Activated CD4-positive, alpha-beta T cell treated with anti-CD3 and anti-CD28 coated beads, Interleukin-2, amount 50 U/mL, for 1 hour (primary cell): ENCODE measurements at regions not wholly inside any gene's neighbourhood (a gene's known extent, or its start where the extent isn't known, plus 50 kb on each side); places are given as distances from the start of the nearest gene placed in this dataset.
"Not testable (repeated sequence)": the region's sequence is repeated elsewhere in the genome, so short reads cannot be mapped to it uniquely, and the experiment has no call there.

ENCODE experiments used
- DNase-seq: peaks from one replicate; pipeline ENCODE4 v3.0.0-alpha.2; 2020

DNA sequence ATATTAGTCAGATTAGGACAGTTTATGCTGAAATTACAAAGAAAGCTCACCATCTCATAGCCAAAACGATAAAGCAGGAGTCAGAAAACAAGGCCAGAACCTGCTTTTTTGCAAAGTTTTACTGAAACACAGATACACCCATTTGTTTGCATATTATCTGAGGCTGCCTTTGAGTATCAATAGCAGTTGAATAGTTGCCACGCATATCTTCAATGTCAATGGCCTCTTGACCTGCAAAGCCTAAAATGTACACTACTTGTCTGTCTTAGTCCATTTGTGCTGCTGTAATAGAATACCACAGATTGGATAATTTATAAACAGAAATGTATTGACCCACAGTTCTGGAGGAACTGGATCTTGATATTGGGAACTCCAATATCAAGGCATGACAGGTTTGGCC, 94.1 kb upstream of the NT5E start:
- no peak for DNase-seq

- peak; percentile 34 for DNase-seq
Observed at GRCh38 chr6:85354761-85355618, 94.9 kb upstream of the NT5E start.

- DNase-seq, result no peak
Observed at GRCh38 chr6:85353012-85353411, 96.9 kb upstream of the NT5E start.

- no peak for DNase-seq
Observed at GRCh38 chr6:85348643-85349042, 101.2 kb upstream of the NT5E start.

DNA sequence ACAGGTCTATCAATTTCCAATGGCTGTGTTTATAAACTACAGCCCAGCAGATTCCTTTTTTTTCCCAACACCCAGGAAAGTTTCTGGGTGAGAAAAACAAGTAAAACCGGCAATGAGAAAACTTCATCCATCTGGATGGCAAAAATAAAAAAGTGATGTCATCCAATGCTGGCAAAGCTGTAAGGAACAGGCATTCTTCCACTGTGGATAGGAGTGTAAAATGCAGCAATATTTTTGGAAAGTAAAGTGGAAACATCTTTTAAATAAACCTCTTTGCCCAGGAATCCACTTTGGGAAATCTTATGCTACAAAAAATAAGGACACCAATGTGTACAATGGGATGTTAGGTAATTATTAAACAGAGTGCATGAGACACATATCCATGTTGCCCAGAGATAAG, 102.1 kb upstream of the NT5E start:
- DNase-seq, result no peak

DNA sequence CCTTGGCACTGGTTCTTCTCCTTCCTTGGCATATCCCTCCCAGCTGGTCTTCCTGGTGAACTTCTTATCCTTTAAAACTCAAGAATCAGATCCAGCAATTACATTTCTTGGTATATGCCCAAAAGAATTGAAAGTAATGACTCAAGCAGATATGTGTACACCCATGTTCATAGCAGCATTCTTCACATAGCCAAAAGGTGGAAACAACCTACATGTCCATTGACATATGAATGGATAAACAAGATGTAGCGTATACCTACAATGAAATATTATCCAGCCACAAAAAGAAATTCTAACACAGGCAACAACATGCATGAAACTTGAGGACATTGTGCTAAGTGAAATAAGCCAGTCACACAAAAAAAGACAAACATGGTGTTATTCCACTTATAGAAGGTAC, 103.7 kb upstream of the NT5E start:
- DNase-seq, result no peak

DNA sequence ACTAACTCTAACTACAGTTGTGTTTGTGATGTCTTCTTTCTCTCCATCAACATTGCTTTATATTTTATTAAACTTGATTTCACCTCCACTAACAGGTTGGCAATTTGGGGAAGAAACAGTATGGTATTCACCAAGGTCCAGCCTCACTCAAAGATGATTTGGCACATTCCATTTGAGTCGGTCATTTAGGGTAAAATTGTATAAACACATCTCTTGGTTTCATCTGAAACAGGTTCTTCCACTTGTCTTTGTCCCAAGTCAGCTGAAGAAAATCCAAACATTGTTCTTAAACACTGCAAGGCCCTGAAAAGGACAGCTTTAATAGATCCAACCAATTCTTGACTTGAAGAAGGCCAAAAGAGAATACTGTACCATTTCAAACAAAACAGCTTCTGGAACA, 104.9 kb upstream of the NT5E start:
- DNase-seq, result no peak

DNA sequence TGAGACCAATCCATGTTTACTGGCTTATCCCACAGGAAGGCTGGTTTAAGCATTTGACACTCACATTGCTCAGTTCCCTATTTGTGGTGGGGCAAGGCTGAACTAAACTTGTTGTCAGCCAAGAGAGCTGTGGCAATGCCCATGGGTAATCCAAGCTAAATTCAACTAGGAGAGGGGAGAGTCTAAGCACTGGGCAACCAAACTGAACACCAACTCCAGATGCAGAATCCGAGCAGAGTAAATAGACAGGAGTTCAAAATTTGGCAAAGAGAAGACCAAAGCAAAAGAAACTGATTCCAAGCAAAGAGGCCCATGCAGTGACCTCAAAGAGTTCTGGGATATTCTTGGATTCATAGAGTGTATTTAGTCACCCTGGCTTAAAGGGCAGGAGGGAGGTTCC, 106.5 kb upstream of the NT5E start:
- DNase-seq, result no peak

DNA sequence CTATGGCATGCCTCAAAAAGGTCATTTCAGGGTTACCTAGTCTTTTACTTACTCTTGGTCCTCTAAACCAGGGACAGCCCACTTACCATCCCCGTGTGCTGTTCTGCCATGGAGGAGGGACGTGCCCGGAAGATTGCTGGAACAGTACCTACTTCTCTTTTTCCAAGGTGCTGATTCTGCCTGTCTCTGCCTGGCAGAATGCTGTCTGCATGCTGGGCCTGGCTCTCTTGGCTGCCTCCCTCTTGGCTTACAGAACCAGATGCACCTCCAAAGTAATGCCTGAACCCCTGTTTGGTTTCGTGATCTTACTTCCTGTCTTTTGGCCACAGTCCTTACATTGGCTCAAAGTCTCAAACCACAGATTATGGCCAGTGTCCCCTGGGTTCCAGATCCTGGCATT, 120.7 kb upstream of the NT5E start:
- no peak for DNase-seq

DNA sequence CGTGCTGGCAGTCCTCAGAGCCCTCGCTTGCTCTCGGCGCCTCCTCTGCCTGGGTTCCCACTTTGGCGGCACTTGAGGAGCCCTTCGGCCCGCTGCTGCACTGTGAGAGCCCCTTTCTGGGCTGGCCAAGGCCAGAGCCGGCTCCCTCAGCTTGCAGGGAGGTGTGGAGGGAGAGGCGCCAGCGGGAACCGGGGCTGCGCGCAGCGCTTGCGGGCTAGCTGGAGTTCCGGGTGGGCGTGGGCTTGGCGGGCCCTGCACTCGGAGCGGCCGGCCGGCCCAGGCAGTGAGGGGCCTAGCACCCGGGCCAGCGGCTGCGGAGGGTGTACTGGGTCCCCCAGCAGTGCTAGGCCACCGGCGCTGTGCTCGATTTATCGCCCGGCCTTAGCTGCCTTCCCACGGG, 124.1 kb upstream of the NT5E start:
- DNase-seq, result not testable (repeated sequence)

- DNase-seq, result peak; percentile 56
Observed at GRCh38 chr6:85323435-85324040, 126.3 kb upstream of the NT5E start.

DNA sequence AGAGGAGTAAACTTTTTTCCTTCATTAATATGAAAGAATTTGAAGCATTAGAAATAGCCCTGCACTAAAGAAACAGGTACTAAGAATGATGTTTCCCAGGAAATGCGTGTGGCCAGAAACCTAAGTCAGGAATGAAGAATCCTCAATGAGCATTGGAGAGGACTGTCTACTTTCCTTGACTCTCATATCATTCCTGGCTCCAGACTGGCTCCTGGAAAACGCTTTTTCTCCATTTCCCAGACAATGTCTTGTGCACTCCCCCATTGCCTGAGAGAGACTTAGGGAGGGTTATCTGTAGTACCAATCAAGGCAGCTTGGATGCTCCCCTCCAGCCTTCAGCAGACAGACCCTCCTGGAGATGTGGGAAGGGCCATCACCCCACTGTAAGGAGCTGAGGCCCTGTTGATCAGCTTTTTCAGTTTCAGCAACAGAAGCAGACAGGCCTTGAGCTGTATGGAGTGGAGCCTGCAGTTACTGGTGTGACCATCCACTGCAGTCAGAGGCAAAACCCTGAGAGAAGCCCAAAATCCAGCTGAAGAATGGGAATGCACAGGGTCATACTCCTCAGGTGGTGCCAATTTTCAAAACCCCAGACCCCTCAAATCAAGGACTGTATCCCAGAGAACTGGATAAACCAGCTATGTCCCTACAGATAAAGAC, 127.3 kb upstream of the NT5E start:
- DNase-seq, result no peak

GRCh38 chr6:85321906-85322305, 128.0 kb upstream of the NT5E start:
- no peak for DNase-seq

GRCh38 chr6:85314586-85314985, 135.3 kb upstream of the NT5E start:
- DNase-seq, result no peak

- DNase-seq, result no peak
Observed at GRCh38 chr6:85300581-85300980, 149.3 kb upstream of the NT5E start.

DNA sequence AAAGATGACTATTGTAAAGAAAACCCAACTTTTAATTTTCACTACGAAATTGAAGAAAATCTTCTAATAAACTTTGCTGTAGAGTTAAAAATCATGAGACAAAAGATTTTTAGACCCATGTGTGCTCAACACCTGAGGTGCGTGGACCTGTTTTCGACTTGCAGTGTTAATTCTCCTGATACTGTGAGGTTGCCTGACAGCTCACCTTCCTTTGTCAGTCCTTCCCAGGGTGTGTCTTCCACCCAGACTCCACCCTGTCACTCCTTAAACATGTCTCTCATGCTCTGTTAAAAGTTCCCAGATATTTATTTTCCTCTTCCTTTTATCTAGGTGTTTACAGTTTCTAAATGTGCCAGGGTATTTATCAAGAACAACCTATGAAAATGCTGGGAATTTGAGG, 151.3 kb upstream of the NT5E start:
- no peak for DNase-seq

DNA sequence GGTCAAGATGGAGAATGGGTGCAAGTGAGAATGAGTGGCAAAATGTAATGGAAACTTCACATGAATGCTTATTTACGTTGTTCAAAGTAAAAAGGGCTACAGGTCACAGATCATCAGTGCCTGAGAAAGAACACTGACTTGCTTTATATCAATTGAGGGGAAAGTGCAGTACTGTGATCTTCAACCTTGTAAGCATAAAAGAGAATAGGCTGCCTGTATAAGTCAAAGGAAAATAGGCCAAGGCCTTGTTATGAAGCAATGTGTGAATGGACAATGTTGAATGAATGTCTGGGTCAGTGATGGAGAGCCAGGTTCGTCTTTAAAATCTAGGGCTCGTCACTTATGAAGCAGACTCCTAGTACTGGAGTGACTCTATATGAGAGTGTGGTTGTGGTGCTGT, 158.6 kb upstream of the NT5E start:
- DNase-seq, result no peak

DNA sequence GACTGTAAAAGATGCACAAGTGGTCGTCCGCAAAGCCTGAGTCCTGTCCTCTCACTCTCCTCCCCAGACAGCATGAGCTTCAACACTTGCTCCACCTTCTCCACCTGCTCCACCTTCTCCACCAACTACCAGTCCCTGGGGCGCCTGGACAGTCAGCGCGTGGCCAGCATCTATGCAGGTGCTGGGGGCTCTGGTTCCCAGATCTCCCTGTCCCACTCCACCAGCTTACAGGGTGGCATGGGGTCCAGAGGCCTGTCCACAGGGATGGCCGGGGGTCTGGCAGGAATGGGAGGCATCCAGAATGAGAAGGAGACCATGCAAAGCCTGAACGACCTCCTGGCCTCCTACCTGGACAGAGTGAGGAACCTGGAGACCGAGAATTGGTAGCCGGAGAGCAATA, 162.2 kb upstream of the NT5E start:
- no peak for DNase-seq

DNA sequence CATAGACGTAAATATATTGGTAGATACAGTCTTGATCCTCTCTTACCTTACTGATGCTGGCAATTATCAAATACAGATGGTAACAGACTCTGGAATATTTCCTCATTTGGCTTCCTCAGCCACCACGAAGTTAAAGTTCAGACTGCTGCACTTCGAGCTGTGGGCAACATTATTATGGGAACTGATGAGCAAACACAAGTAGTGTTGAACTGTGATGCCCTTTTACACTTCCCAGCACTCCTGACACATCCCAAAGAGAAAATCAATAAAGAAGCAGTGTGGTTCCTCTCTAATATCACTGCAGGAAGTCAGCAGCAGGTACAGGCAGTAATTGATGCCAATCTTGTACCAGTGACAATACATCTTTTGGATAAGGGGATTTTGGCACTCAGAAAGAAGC, 162.7 kb upstream of the NT5E start:
- DNase-seq, result no peak

GRCh38 chr6:85286507-85286906, 163.4 kb upstream of the NT5E start:
- not testable (repeated sequence) for DNase-seq

DNA sequence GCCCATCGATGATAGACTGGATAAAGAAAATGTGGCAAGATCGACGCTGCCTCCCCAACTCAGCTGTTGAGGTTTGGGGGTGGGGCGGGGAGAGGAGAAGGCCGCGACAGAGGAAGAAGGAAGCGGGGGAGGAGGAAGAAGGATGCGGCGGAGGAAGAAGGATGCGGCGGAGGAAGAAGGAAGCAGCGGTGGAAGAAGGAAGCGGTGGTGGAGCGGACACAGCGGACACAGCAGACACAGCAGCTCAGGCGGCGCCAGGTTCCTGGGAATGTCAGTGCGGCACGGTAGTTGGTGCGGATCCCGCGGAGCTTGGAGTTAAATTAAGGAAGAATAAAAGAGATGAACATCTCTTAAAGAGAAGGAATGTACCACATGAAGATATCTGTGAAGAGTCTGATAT, 163.9 kb upstream of the NT5E start:
- DNase-seq, result no peak

DNA sequence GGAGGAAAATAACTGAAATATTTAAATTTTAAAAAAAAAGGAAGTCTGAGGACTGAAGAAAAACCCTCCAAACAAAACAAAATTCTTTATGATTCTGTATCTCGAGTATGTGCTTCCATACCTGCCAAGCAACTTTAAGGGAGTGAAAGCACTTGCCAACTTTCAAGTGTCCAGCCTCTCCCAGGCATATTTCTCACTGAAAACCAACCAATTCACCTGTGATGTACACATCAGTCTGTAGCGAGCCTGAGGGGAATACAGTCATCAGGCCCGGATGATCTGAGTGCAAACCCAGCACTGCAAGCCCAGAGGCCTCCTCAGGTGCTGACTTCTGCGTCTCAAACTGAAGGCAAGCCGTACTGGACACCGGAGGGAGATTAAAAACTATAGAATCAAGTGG, 164.8 kb upstream of the NT5E start:
- no peak for DNase-seq

- DNase-seq, result no peak
Observed at GRCh38 chr6:85283436-85283835, 166.4 kb upstream of the NT5E start.

GRCh38 chr6:85278466-85279035, 171.3 kb upstream of the NT5E start:
- no peak for DNase-seq
